ENCODE measurements at regions not wholly inside any gene's neighbourhood (a gene's known extent, or its start where the extent isn't known, plus 50 kb on each side); places are given as distances from the start of the nearest gene placed in this dataset.
"Not testable (repeated sequence)": the region's sequence is repeated elsewhere in the genome, so short reads cannot be mapped to it uniquely, and the experiment has no call there.

GRCh38 chr11:97754976-97755375, 1265.8 kb upstream of the CNTN5 start:
- DNase-seq: no peak

DNA sequence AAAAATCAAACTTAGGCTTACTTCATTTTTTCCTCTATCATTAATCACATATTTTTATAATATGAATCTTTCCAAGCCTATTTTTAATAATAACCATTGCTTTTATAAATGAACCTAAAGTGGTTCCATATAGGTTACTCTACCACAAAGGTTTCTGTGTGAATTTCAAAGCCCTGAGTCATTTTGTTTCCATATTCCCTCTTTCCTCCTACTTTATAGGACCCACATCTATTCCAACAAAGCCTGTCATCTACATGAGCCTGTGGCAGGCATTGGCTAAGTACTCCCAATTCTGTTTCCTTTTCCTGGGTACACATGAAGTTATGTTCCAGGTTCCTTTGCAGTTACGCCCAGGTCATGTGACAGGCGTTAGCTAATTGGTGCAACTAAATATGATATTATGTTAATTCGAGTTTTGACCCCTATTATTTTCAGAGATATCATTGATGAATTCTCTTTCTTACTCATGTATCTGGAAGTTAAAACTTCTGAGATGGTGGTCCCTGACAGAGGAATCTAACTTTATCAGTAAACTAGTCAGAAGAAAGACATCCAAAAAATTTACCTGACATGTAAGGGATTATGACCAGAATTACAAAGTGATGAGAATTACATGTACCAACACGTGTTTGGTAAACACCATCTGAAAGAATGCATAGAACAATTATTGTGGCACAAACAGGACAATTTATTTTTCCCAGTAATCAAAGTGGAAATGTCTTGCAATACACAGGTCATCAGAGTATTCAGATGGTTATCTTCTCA, 1264.0 kb upstream of the CNTN5 start:
- DNase-seq: no peak

DNA sequence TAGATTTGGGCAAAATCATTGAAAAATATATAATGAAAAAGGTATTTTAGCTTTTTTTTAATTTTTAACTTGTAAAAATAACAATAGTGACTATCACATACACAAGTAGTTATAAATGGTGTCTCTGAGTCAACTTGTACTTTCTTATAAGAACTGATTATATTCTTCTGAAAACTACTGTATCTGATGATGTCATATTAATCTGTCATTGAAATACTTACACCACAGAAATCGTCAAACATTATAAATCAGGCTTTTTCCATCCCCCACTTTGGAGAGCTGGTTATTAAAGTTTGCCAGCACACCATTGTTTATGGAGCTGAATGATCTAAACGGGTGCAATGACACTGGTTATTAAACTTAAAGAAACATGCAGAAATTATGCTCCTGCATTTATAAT, 1259.6 kb upstream of the CNTN5 start:
- DNase-seq: no peak

DNA sequence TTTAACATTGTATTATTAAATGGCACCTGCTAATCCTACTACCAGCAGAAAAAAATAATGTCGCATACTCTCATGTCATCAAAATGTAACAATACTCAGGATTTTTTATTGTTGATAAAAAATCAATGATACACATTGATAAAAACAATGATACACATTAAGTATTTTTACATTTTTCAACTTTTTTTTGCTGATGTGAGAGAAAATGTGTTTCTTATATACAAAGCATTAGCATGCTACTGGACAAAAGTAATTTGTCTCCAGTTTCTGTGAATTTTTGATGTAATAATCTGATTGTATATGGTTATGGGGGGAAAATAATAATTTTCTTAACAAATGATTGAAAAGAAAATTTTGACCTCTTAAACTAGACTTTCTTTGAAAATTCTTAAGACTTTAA, 1256.6 kb upstream of the CNTN5 start:
- DNase-seq: no peak

- no peak for DNase-seq
Measured at GRCh38 chr11:97764605-97765004, 1256.1 kb upstream of the CNTN5 start.

- DNase-seq: no peak
Measured at GRCh38 chr11:97770570-97770969, 1250.2 kb upstream of the CNTN5 start.

DNA sequence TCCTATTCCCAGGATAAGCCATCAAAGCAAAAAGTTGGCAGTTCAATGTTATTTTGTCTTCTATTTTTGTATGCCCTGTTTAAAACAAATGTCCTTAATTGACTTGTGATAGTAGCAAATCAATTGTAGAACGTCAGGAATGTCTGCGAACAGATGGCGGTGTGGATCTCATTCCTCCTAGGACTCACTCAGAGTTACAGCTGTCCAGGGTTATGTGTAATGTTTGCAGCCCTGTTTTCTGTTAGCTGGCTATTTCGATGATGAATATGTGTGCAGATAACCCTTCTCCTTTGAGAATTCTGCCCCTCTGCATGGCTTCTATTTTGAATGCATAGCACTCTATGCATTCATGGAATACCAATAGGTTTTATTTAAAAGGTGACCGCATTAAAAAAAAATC, 1248.0 kb upstream of the CNTN5 start:
- no peak for DNase-seq

DNA sequence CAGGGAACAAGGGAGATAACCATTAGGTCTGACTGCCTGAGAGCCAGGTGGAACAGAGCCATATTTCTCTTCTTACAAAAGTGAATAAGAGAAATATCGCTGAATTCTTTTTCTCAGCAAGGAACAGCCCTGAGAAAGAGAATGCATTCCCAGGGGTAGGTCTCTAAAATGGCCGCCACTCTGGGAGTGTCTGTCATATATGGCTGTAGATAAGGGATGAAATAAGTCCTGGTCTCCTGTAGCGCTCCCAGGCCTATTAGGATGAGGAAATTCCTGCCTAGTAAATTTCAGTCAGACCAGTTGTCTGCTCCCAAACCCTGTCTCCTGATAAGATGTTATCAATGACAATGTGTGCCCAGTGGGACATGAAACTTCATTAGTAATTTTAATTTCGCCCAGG, 1236.4 kb upstream of the CNTN5 start:
- DNase-seq: not testable (repeated sequence)

DNA sequence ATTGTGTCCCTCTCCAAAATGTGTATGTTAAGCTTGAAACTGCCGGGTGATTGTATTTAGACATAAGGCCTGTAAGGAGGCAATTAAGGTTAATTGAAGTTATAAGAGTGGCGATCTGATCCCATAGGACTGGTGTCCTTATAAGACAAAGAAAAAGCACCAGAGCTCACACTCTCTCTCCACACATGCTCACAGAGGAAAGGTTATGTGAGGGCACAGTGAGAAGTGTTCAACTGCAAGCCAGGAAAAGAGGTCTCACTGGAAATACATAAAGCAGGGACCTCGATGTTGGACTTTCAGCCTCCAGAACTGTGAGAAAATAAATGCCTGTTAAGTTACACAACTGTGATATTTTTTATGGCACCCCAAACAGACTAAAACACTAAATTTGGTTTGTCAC, 1233.8 kb upstream of the CNTN5 start:
- no peak for DNase-seq

DNA sequence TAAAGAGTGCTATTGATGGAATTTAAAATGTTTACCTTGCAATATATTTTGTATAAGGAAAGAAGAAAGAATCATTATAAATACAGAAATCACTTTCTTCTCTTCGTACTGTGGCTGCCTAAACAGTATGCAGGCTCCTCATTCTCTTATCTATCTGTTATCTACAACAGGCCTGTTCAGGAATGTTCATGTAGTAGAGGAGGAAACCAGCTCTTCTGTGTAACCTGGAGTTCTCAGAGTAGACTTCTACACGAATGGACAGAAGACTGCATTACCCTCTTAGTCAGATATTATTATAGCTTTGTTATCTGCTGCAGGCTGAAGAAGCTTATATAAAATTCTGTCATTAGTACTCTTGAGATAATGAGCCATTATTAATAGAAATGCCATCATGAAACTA, 1225.9 kb upstream of the CNTN5 start:
- DNase-seq: no peak

DNA sequence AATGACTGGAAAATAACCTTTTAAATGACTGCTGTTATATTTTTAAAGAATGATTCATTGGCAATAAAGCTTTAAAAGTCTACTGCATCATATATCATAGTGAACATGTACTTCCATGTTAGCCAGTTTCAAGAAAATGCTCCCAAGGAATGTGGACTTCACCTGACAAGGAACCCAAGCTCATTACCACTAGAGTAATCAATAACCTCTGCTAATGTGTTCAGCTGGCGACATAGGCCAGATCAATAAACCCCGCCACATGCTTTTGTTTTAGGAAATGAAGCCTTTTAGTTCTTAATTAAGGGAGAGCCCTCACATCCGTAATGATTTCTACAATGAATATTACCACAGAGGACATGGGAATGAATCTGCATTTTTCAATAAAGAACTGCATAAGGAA, 1219.9 kb upstream of the CNTN5 start:
- DNase-seq: no peak

GRCh38 chr11:97814325-97814959, 1206.3 kb upstream of the CNTN5 start:
- no peak for DNase-seq

- no peak for DNase-seq
Measured at GRCh38 chr11:97815667-97816066, 1205.1 kb upstream of the CNTN5 start.

DNA sequence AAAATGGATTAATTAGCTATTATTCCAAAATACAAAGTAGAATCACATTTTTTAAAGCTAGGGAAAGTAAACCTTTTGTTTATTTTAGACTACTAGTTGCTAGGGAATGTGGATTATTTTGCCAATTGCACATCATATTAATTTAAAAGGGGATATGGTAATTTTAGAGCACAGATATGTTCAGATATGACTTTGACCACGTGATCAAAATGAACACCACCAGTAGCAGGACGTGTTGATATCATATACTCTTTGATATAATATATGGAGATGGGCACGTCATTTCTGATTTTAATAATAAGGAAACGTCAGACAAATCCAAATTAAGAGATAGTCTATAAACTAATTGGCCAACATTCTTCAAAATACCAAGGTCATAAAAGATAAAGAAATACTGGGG, 1188.3 kb upstream of the CNTN5 start:
- DNase-seq: no peak

- no peak for DNase-seq
Measured at GRCh38 chr11:97833412-97833811, 1187.3 kb upstream of the CNTN5 start.

GRCh38 chr11:97844016-97844415, 1176.7 kb upstream of the CNTN5 start:
- no peak for DNase-seq

DNA sequence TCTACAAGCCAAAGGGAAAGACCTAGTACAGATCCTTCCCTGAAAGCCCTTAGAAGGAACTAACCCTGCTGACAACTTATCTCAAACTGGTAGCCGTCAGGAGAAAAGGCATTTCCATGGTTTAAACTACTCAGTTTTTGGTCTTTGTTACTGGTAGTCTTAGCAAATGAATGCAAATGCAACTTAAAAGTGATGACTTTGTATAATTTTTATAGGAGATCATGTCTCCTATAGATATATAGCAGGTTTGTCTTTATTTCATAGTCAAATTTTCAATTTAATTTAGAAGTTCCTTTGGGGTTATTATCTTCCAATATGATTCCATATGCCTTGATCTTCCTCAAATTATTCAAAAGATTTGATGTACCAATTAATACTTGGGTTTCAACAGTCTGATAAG, 1173.0 kb upstream of the CNTN5 start:
- DNase-seq: no peak

GRCh38 chr11:97850701-97851100, 1170.0 kb upstream of the CNTN5 start:
- no peak for DNase-seq

GRCh38 chr11:97854357-97854756, 1166.4 kb upstream of the CNTN5 start:
- DNase-seq: no peak

GRCh38 chr11:97854877-97855276, 1165.9 kb upstream of the CNTN5 start:
- no peak for DNase-seq

DNA sequence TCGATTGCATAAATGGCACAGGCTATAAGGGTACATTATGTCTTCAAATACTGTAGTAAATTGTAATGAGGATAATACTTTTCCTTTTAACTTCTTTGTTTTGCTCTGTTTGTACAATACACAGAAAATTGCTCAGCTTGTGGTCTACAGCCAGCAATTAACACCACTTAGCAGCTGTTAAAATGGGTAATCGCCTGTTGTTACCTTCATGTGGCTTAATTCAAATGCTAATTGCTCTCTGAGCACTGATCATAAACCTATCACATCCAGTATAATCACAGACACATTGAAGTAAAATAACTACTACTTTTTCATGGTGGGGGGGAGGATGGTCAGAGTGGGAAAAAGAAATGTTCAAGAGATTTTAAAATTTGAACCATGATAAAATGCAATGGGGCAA, 1164.1 kb upstream of the CNTN5 start:
- DNase-seq: no peak

GRCh38 chr11:97860237-97860636, 1160.5 kb upstream of the CNTN5 start:
- DNase-seq: no peak

DNA sequence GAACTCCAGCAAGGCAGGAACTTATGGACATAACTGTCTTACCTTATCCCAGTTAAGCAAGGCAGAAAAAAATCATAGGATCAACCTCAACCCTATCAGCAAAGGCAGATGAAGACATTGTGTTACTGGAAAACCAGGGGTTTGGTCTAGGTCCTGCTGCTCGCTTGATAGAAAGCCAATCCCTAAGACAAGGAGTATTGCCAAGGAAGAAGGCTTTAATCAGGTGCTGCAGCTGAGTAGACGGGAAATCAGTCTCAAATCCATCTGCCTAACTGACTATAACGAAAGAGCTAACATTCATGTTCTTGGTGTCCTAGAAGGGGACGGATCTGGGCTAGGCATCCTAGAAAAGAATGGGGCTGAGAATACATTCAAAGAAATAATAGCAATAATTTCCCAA, 1158.7 kb upstream of the CNTN5 start:
- DNase-seq: no peak
